Fibroblast of lung (primary cell): ENCODE measurements at regions not wholly inside any gene's neighbourhood (a gene's known extent, or its start where the extent isn't known, plus 50 kb on each side); places are given as distances from the start of the nearest gene placed in this dataset.

Experiments used
- CTCF ChIP-seq, 2 donors: IDR thresholded peaks in 1 of 2; conservative IDR thresholded peaks in 1 of 2; 1 replicate in 1 of 2; 2 replicates in 1 of 2; pipeline ENCODE4 v1.5.1; 2011 to 2012; ENCODE audit warnings: low read length in 2 of 2, control low read depth in 1 of 2, inconsistent platforms in 1 of 2, low read depth in 1 of 2, mild to moderate bottlenecking in 1 of 2
- EZH2 ChIP-seq: IDR thresholded peaks from 2 replicates; pipeline ENCODE4 v1.5.1; 2012; ENCODE audit warnings: low read length, control low read depth, mild to moderate bottlenecking; ENCODE audit errors: missing control alignments

- peak; percentile 78 to 83 for TF ChIP-seq CTCF (conservative IDR thresholded peaks at IDR 0.05 in 1 of 2, IDR thresholded peaks at IDR 0.05 in 1 of 2; ENCODE audit: low read depth in 1 of 2, low read length in 2 of 2)
- no peak for TF ChIP-seq EZH2
These were observed 88.2 kb upstream of the TNIP3 start for GRCh38 chr4:121252224-121252806.
